ENCODE measurements at regions not wholly inside any gene's neighbourhood (a gene's known extent, or its start where the extent isn't known, plus 50 kb on each side); places are given as distances from the start of the nearest gene placed in this dataset.

DNA sequence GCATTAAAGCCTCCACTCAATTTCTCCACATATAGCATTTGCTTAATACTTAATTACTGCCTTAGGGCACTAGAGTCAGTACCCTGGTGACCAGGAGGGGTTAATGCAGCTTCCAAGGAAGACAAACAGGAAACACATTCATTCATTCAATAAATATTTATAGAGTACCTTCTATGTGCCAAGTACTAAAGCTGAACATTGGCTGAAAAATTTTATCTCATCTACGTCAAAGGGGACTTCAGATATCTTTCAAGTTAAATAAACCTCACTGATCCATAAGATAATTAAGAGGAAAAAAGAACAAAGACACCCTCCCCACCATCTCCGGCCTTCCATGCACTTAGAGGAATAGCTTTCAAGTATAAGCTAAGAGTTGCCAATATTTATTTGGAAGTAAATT, 156.9 kb upstream of the PRICKLE2 start:
- no peaks in the 10 kb centered on the region for H3K9me3 ChIP-seq
- WGBS, 2 donors, result 50 to 79% methylated on average over 2 of the region's 2 CpGs
- intact Hi-C loops (cut with DNase I), result no loop called here
- no peaks in the 10 kb centered on the region for H3K27me3 ChIP-seq
- no peak for DNase-seq
- no peaks in the 10 kb centered on the region for H3K36me3 ChIP-seq
- no peaks in the 10 kb centered on the region for H3K4me1 ChIP-seq
- no peak overlapping the region for H3K27ac ChIP-seq
- TF ChIP-seq, protein P1, sequence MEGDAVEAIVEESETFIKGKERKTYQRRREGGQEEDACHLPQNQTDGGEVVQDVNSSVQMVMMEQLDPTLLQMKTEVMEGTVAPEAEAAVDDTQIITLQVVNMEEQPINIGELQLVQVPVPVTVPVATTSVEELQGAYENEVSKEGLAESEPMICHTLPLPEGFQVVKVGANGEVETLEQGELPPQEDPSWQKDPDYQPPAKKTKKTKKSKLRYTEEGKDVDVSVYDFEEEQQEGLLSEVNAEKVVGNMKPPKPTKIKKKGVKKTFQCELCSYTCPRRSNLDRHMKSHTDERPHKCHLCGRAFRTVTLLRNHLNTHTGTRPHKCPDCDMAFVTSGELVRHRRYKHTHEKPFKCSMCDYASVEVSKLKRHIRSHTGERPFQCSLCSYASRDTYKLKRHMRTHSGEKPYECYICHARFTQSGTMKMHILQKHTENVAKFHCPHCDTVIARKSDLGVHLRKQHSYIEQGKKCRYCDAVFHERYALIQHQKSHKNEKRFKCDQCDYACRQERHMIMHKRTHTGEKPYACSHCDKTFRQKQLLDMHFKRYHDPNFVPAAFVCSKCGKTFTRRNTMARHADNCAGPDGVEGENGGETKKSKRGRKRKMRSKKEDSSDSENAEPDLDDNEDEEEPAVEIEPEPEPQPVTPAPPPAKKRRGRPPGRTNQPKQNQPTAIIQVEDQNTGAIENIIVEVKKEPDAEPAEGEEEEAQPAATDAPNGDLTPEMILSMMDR (IDR thresholded peaks at IDR 0.05), result no peak
- no peak for TF ChIP-seq POLR2A (IDR thresholded peaks at IDR 0.05)
- H3K4me3 ChIP-seq (replicated peaks in 1 of 3), result no peak overlapping the region

DNA sequence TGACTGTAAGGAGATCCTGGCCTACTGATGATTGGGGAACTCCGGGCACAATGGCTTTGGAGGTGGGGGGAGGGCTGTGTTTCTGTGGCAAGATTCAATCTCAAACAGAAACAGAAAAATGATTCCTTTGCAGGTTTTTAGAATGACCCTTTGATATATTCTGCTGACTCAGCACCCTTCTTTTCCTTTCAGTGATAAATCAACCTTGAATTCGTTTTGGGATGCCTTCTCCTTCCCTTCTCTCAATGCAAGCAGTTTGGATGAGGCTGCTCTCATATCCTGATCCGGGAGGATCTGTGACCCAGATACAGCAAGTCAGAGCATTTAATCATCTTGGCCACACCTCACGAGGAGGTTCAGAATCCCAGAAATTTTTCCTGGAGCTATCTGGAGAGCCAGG, 156.1 kb upstream of the PRICKLE2 start:
- DNase-seq, result no peak

DNA sequence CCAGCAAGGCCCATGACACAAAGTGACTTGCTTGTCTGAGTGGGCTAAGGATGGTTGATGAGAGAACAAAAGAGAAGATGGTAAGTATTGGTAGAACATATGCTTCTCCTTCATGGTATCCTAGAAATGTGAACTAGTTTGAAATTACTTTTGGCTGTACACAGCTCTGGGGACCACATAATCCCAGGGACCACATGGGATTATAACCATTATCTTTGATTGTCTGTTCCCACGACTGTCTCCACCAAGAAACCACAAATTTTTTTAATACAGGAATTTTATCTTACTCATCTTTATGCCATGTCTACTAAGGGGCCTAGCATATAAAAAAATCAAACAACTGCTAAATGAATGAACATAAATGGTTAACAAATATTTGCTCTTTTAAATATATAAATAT, 155.3 kb upstream of the PRICKLE2 start:
- no peak for TF ChIP-seq POLR2A (IDR thresholded peaks at IDR 0.05)
- TF ChIP-seq, protein P1 (IDR thresholded peaks at IDR 0.05), result no peak
- intact Hi-C loops (cut with DNase I), result no loop called here
- 80 to 91% methylated on average over 1 of the region's 1 CpG for WGBS, 2 donors
- Histone ChIP-seq H3K27me3 (no peaks in the 10 kb centered on the region), H3K36me3 (no peaks in the 10 kb centered on the region), H3K9me3 (no peaks in the 10 kb centered on the region), H3K4me1 (no peaks in the 10 kb centered on the region), H3K4me3 (replicated peaks in 1 of 3) (no peak overlapping the region), H3K27ac (no peak overlapping the region)
- DNase-seq, result no peak

More for the DNA sequence above, 156.1 kb upstream of the PRICKLE2 start:
- intact Hi-C loops (cut with DNase I), result no loop called here
- no peaks in the 10 kb centered on the region for H3K9me3 ChIP-seq
- no peak overlapping the region for H3K4me3 ChIP-seq (replicated peaks in 1 of 3)
- H3K27ac ChIP-seq, result no peak overlapping the region
- TF ChIP-seq, protein P1 (IDR thresholded peaks at IDR 0.05), result no peak
- no peak for TF ChIP-seq POLR2A (IDR thresholded peaks at IDR 0.05)
- H3K27me3 ChIP-seq, result no peaks in the 10 kb centered on the region
- no peaks in the 10 kb centered on the region for H3K4me1 ChIP-seq
- no peaks in the 10 kb centered on the region for H3K36me3 ChIP-seq
- 81 to 84% methylated on average over 4 of the region's 4 CpGs for WGBS, 2 donors

DNA sequence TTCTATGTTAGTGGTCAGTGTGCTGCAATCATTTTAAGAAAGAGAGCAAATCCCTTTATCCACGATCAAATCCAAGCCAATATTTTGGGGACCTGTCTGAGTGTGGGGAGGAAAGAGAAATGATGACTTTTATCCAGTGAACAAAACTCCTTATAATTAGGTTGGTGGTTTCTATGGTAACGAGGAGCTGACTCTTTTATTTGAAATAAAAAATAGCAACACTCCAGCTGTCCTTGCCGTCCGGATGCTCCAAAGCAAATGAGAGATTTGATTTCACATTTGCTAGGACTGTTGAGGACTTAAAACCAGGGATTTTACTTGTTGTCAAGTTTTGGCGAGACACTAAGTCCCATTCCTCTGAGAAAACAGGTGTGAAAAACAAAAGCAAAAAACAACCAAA, 154.0 kb upstream of the PRICKLE2 start:
- no peak for TF ChIP-seq POLR2A (IDR thresholded peaks at IDR 0.05)
- TF ChIP-seq, protein P1 (IDR thresholded peaks at IDR 0.05), result no peak

DNA sequence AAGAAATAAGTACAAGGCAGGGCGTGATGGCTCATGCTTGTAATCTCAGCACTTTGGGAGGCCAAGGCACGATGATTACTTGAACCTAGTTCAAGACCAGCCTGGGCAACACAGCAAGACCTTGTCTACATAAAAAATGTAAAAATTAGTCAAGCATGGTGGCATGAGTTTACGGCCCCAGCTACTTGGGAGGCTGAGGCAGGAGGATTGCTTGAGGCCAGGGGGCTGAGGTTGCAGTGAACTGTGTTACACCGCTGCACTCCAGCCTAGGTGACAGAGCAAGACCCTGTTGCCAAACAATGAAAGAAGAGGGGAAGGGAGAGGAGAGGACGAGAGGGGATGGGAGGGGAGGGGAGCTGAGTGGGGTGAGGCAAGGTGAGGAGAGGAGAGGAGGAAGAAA, 152.7 kb upstream of the PRICKLE2 start:
- intact Hi-C loops (cut with DNase I), result no loop called here
- 90 to 97% methylated on average over 5 of the region's 5 CpGs for WGBS, 2 donors
- Histone ChIP-seq H3K27me3 (no peaks in the 10 kb centered on the region), H3K27ac (no peak overlapping the region), H3K4me3 (replicated peaks in 1 of 3) (no peak overlapping the region), H3K4me1 (no peaks in the 10 kb centered on the region), H3K36me3 (no peaks in the 10 kb centered on the region), H3K9me3 (no peaks in the 10 kb centered on the region)
- no peak for DNase-seq
- TF ChIP-seq POLR2A (IDR thresholded peaks at IDR 0.05), result no peak
- TF ChIP-seq, protein P1 (IDR thresholded peaks at IDR 0.05), result no peak

More for the DNA sequence above, 154.0 kb upstream of the PRICKLE2 start:
- no peaks in the 10 kb centered on the region for H3K36me3 ChIP-seq
- H3K9me3 ChIP-seq, result no peaks in the 10 kb centered on the region
- DNase-seq, result no peak
- H3K27ac ChIP-seq, result no peak overlapping the region
- no peaks in the 10 kb centered on the region for H3K4me1 ChIP-seq
- no peak overlapping the region for H3K4me3 ChIP-seq (replicated peaks in 1 of 3)
- H3K27me3 ChIP-seq, result no peaks in the 10 kb centered on the region
- 75 to 86% methylated on average over 5 of the region's 5 CpGs for WGBS, 2 donors
- intact Hi-C loops (cut with DNase I), result no loop called here
